SK-N-SH (cell line): ENCODE measurements at regions not wholly inside any gene's neighbourhood (a gene's known extent, or its start where the extent isn't known, plus 50 kb on each side); places are given as distances from the start of the nearest gene placed in this dataset.

Experiments used
- EP300 ChIP-seq, 2 experiments: IDR thresholded peaks; 2 replicates each; pipeline versions ENCODE4 v1.4.0 to v1.6.1; 2012; ENCODE audit warnings: borderline replicate concordance in 1 of 2, low read depth in 1 of 2, low read length in 1 of 2
- FOXM1 ChIP-seq: IDR thresholded peaks from 2 replicates; pipeline ENCODE4 v1.4.0; 2012; ENCODE audit warnings: low read depth, mild to moderate bottlenecking
- NRF1 ChIP-seq: IDR thresholded peaks from 2 replicates; pipeline ENCODE4 v1.6.1; 2012; ENCODE audit warnings: low read depth, mild to moderate bottlenecking, low read length
- POLR2AphosphoS5 ChIP-seq: IDR thresholded peaks from 2 replicates; pipeline ENCODE4 v1.6.1; 2012; ENCODE audit warnings: low read depth, low read length
- TAF1 ChIP-seq: IDR thresholded peaks from 2 replicates; pipeline ENCODE4 v1.6.1; 2012; ENCODE audit warnings: low read depth, mild to moderate bottlenecking, low read length, moderate library complexity, borderline replicate concordance
- TF ChIP-seq, protein P1 (sequence below): fragments of 200-600 bp; sonication (generic); IDR thresholded peaks from 2 replicates; pipeline ENCODE4 v1.6.1; 2017; ENCODE audit warnings: antibody characterized with exemption, mild to moderate bottlenecking, moderate library complexity
- TF ChIP-seq, protein P2 (sequence below): IDR thresholded peaks from 2 replicates; pipeline ENCODE4 v1.4.0; 2012; ENCODE audit warnings: low read depth, borderline replicate concordance
- TF ChIP-seq, protein P3 (sequence below): fragments of 150-350 bp; IDR thresholded peaks from 2 replicates; pipeline ENCODE4 v1.6.1; 2017; ENCODE audit warnings: antibody characterized with exemption, low read length, low read depth, borderline replicate concordance

DNA sequence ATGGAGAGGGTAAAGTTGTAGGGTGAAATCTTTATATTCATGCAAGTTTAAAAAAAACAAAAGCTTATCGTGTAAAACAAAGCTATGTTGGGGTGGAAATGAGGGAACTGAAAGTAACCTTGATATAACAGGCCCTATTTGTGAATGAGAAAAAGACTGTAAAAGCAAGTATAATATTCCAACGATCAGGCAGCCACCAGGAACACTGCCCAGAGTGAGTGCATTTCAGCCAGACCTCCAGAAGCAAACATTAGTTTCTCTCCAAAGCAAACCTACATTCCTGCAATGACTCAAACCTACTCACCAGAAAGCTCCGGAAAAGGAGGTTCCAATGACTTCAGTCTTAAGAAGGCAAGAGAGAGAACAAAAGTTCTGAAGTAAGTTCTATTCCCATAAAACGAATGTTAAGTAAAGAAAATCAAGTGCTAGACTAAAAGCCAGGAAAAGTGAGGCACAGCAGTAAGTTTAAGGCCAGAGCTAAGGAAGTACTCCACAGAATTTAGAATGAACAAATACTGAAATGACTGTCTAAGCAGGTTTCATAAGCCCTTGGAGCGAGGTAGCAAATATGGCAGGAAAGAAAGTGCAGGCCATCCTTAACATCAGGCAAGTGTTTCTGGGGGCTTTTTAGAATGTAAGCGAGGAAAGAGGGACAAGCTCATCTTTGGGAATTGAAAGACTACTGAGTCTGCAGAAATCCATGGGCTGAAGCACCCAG is 493.1 kb downstream of the XPNPEP1 start:
- TF ChIP-seq, protein P1, sequence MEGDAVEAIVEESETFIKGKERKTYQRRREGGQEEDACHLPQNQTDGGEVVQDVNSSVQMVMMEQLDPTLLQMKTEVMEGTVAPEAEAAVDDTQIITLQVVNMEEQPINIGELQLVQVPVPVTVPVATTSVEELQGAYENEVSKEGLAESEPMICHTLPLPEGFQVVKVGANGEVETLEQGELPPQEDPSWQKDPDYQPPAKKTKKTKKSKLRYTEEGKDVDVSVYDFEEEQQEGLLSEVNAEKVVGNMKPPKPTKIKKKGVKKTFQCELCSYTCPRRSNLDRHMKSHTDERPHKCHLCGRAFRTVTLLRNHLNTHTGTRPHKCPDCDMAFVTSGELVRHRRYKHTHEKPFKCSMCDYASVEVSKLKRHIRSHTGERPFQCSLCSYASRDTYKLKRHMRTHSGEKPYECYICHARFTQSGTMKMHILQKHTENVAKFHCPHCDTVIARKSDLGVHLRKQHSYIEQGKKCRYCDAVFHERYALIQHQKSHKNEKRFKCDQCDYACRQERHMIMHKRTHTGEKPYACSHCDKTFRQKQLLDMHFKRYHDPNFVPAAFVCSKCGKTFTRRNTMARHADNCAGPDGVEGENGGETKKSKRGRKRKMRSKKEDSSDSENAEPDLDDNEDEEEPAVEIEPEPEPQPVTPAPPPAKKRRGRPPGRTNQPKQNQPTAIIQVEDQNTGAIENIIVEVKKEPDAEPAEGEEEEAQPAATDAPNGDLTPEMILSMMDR, result no peak
- TF ChIP-seq, protein P2, sequence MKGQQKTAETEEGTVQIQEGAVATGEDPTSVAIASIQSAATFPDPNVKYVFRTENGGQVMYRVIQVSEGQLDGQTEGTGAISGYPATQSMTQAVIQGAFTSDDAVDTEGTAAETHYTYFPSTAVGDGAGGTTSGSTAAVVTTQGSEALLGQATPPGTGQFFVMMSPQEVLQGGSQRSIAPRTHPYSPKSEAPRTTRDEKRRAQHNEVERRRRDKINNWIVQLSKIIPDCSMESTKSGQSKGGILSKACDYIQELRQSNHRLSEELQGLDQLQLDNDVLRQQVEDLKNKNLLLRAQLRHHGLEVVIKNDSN, result no peak
- TF ChIP-seq EP300 (IDR thresholded peaks at IDR 0.05; ENCODE audit: borderline replicate concordance in 1 of 2, low read depth in 1 of 2, low read length in 1 of 2) (no peak), NRF1 (no peak), POLR2AphosphoS5 (no peak), FOXM1 (no peak), TAF1 (no peak)
- TF ChIP-seq, protein P3, sequence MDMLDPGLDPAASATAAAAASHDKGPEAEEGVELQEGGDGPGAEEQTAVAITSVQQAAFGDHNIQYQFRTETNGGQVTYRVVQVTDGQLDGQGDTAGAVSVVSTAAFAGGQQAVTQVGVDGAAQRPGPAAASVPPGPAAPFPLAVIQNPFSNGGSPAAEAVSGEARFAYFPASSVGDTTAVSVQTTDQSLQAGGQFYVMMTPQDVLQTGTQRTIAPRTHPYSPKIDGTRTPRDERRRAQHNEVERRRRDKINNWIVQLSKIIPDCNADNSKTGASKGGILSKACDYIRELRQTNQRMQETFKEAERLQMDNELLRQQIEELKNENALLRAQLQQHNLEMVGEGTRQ, result no peak
